Limb (tissue), 2 donors: ENCODE measurements at regions not wholly inside any gene's neighbourhood (a gene's known extent, or its start where the extent isn't known, plus 50 kb on each side); places are given as distances from the start of the nearest gene placed in this dataset.

ENCODE experiments used
- DNase-seq, 2 donors: peaks; one replicate each; pipeline ENCODE4 v3.0.0-alpha.2; 2016; ENCODE audit errors: extremely low spot score in 2 of 2

GRCh38 chr16:11401161-11402050 lies 56.1 kb downstream of the RMI2 start:
- DNase-seq = no peak

GRCh38 chr16:11402051-11402744 lies 56.9 kb downstream of the RMI2 start:
- no peak for DNase-seq

DNA sequence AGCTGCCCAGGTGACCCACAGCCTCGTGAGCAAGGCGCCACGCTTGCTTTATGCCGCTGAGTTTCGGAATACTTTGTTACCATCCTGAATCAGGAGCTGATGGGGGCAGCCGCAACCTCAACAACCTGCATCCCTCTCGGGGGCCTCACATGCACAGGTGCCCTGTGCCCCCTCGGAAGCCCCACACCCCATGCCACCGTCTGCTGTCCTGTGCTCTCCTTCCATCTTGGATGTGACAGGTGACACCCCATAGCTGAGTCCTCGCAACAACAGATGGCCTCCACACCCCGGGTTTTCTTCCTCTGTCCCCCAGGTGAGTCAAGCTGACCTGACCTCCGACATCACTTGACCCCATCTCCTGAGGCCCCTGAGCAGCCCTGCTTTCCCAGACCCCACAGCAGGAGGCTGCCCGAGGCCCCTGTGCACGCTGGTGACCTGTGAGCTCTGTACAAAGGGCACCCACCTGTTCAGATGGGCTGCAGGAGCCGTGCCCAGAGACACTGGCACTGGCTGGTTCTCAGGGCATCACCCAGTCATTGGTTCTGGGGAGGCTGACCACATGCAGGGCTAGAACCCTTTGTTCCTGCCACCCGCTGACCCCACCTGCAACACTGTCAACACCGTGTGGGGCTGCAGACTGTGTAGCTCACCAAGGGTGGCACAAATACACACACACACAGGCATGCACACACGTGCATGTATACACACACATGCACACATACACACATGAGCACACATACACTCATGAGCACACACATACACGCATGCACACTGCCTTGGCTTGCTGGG lies 57.7 kb downstream of the RMI2 start:
- DNase-seq = no peak

DNA sequence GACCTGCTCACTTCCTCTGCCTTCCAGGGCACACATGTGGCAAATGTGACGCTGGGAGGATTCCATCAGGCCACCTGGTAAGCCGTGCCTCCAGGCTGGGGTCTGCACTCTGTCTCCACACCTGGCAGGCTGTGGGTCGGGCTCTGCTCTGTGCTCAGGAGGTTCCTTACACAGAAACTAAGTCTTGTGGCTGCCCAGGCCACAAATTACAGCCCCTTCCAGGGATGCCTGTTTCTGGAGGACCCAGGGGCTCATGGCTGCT lies 58.2 kb downstream of the RMI2 start:
- DNase-seq = no peak

- no peak for DNase-seq
These were observed 58.7 kb downstream of the RMI2 start for GRCh38 chr16:11403920-11404319.

- no peak for DNase-seq
These were observed 59.3 kb downstream of the RMI2 start for GRCh38 chr16:11404603-11405002.

GRCh38 chr16:11405331-11406176 lies 60.3 kb downstream of the RMI2 start:
- DNase-seq = no peak

GRCh38 chr16:11406177-11406560 lies 60.9 kb downstream of the RMI2 start:
- DNase-seq = no peak

DNA sequence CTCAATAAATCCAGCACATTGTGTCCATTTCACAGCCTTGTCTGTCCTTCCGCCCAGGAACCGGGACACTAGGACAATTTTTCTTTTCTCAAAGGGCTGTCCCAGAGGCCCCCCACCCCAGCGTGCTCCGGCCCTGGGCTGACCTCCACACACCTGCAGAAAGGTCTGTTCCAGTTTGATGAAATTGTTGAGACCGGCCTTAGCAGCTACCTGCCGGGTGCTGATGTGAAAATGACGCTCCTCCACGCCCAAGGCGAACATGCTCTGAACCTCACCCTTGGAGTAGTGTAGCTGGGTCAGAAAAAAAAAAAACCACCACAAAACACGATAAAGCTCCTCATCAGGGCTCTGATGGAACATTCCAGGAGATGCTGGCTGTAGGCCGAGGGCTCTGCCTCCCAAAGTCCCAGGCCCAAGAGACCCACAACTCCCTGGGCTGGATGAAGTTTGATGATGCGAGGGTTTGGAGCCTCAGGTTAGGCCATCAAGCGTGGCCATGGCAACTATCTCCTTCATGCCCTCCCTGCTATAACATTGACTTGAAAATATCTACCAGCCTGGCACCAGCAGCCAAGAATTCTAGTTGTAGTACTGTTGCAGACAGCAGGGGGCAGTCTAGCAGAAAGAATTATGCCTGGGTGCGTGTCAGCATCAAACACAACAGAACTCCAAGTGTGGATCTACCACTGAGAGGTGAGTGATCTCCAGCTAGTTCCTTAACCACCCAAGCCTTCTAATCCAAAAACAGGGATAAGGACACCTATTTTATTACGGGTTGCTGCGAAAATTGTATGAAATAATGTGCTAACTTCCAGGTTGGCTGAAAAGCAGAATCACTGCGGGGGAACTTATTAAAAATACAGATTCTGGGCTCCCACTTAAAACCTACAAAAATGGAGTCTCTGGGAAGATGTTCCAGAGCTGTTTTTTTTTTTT lies 62.1 kb downstream of the RMI2 start:
- DNase-seq = peak; percentile 34 to 76

- no peak for DNase-seq
These were observed 63.0 kb downstream of the RMI2 start for GRCh38 chr16:11408216-11408615.

- peak in 1 of 2 donors; percentile 29 for DNase-seq
These were observed 64.1 kb downstream of the RMI2 start for GRCh38 chr16:11409398-11409797.

GRCh38 chr16:11410376-11411058 lies 65.3 kb downstream of the RMI2 start:
- peak in 1 of 2 donors; percentile 56 for DNase-seq

DNA sequence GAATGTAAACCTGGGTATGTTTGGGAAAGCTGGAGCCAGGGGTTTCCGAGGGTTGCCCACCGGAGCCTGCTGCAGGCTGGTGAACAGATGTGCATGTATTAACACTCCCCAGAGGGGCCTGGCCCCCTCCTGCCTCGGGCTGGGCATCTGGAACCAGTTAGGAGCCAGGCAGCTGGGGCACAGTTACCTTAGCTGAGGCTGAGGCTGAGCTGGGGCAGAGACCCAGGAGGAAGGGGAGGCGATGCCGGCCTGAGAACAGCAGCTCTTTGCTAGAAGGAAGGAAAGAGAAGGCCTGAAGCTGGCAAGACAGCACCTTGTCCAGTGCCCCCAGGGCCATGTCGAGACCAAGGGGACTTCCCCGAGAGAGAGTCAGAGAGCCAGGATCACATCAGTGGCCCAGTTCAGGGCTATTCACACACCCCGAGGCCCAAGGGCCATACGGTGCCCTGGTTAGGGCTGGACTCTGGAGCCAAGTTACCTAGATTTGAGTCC lies 65.8 kb downstream of the RMI2 start:
- no peak for DNase-seq

- DNase-seq = no peak
These were observed 67.1 kb downstream of the RMI2 start for GRCh38 chr16:11412175-11412904.

- DNase-seq = no peak
These were observed 68.0 kb downstream of the RMI2 start for GRCh38 chr16:11412965-11413887.

DNA sequence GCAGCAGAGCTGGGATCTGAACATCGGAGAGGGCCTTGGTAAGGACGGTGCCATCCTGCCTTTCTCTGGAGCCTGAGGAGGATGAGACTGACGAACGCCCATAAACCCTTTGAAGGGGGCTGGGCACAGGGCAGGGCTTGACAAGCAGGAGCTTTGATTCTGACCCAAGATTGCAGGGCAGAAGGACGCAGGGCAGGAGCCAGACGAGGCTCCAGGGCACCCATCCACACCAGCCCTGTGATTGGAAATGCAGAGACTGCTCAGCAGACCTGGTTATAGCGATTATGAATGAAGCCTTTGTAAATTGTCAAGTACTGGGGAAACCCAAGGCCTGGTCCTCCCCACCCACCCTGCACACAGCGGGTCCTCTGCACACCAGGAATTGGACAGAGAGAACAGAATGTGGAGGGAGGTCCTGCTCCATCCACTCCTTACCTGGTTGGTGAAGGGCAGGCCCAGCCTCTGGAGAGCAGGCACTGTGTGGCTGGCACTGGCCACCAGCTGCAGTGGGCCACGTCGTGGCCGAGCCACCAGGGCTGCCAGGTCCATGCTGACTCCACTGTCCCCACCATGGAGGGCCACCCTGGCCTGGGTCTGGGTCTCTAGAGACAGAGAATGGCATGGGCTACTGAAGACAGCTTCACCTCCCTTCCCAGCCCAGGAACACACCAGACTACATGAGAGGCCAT lies 68.8 kb downstream of the RMI2 start:
- no peak for DNase-seq
